IMR-90 (cell line): ENCODE measurements at regions not wholly inside any gene's neighbourhood (a gene's known extent, or its start where the extent isn't known, plus 50 kb on each side); places are given as distances from the start of the nearest gene placed in this dataset.
"Not testable (repeated sequence)": the region's sequence is repeated elsewhere in the genome, so short reads cannot be mapped to it uniquely, and the experiment has no call there.

ENCODE experiments used
- ATAC-seq: fragments of 200-7000 bp; cut with Tn5 transposase; 2 replicates; pipeline ENCODE4 v1.9.1; 2020; ENCODE audit warnings: low read depth, mild to moderate bottlenecking, moderate library complexity
- BruUV-seq: library from RNA; stranded (reverse); fragments of 400-500 nt; replicated peaks from 2 replicates; lab custom pipeline; 2021; lab: Mats Ljungman, UMichigan
- CTCF ChIA-PET: fragments of 300-600 bp; formaldehyde crosslinking; extraction: SDS; loops from one replicate; lab custom pipeline; 2021; ENCODE audit warnings: antibody characterized with exemption; lab: Yijun Ruan, JAX
- POLR2A ChIA-PET: fragments of 300-600 bp; sonication (Branson Sonifier 250); formaldehyde crosslinking; loops from one replicate; lab custom pipeline; 2022; ENCODE audit warnings: antibody characterized with exemption; ENCODE audit not compliant: unreplicated experiment; lab: Charles Lee
- DNase-seq: peaks from one replicate; pipeline ENCODE4 v3.0.0; 2013
- H2AFZ ChIP-seq: replicated peaks from 2 replicates; pipeline ENCODE3; 2013; ENCODE audit warnings: low read length, mild to moderate bottlenecking; ENCODE audit not compliant: poor library complexity
- H2AK5ac ChIP-seq: 2 replicates; pipeline ENCODE4 v1.6.1; 2013; ENCODE audit warnings: low read depth, low read length, inconsistent platforms
- H2AK9ac ChIP-seq: replicated peaks from 2 replicates; pipeline ENCODE3; 2013; ENCODE audit warnings: mild to moderate bottlenecking, low read depth, low read length, moderate library complexity; ENCODE audit not compliant: poor library complexity
- H2BK120ac ChIP-seq: 2 replicates; pipeline ENCODE4 v1.6.1; 2013; ENCODE audit warnings: low read depth, low read length, inconsistent platforms
- H2BK15ac ChIP-seq: 3 replicates; pipeline ENCODE4 v1.6.1; 2013; ENCODE audit warnings: low read depth, low read length, inconsistent platforms
- H2BK20ac ChIP-seq: 2 replicates; pipeline ENCODE4 v1.6.1; 2013; ENCODE audit warnings: low read depth, mild to moderate bottlenecking, inconsistent platforms, low read length, moderate library complexity
- H2BK5ac ChIP-seq: 2 replicates; pipeline ENCODE4 v1.6.1; 2013; ENCODE audit warnings: mild to moderate bottlenecking, low read depth, low read length, inconsistent platforms; ENCODE audit not compliant: poor library complexity, severe bottlenecking
- H3K14ac ChIP-seq: replicated peaks from 2 replicates; pipeline ENCODE4 v1.6.1; 2013; ENCODE audit warnings: low read depth, low read length, inconsistent platforms
- H3K18ac ChIP-seq: 2 replicates; pipeline ENCODE4 v1.6.1; 2013; ENCODE audit warnings: low read depth, low read length, control low read depth
- H3K23ac ChIP-seq: 2 replicates; pipeline ENCODE4 v1.6.1; 2013; ENCODE audit warnings: low read depth, low read length, inconsistent platforms
- H3K27ac ChIP-seq: 2 replicates; pipeline ENCODE4 v1.5.1; 2013; ENCODE audit warnings: mild to moderate bottlenecking, control low read depth, low read length; ENCODE audit not compliant: insufficient read depth
- H3K27me3 ChIP-seq: 2 replicates; pipeline ENCODE4 v1.6.1; 2013; ENCODE audit warnings: low read length; ENCODE audit not compliant: control insufficient read depth, insufficient read depth
- H3K36me3 ChIP-seq: 2 replicates; pipeline ENCODE4 v1.6.1; 2013; ENCODE audit warnings: low read length, mixed read lengths; ENCODE audit not compliant: control insufficient read depth, insufficient read depth
- H3K4ac ChIP-seq: 2 replicates; pipeline ENCODE4 v1.6.1; 2013; ENCODE audit warnings: low read depth, low read length, inconsistent platforms
- H3K4me1 ChIP-seq: 2 replicates; pipeline ENCODE4 v1.6.1; 2013; ENCODE audit warnings: low read length, mixed read lengths; ENCODE audit not compliant: control insufficient read depth, insufficient read depth
- H3K4me2 ChIP-seq: 2 replicates; pipeline ENCODE4 v1.6.1; 2013; ENCODE audit warnings: low read depth, mild to moderate bottlenecking, control low read depth, low read length, moderate library complexity
- H3K4me3 ChIP-seq: 2 replicates; pipeline ENCODE4 v1.5.1; 2013; ENCODE audit warnings: low read depth, mild to moderate bottlenecking, control low read depth, low read length, moderate library complexity; ENCODE audit not compliant: insufficient read depth
- H3K56ac ChIP-seq: 2 replicates; pipeline ENCODE4 v1.6.1; 2013; ENCODE audit warnings: low read length, inconsistent platforms; ENCODE audit not compliant: insufficient read depth; ENCODE audit errors: extremely low read depth
- H3K79me1 ChIP-seq, 2 experiments: 2 replicates each; pipeline ENCODE4 v1.6.1; 2013; ENCODE audit warnings: low read length in 2 of 2, inconsistent platforms in 1 of 2, low read depth in 1 of 2
- H3K9ac ChIP-seq: 2 replicates; pipeline ENCODE4 v1.6.1; 2013; ENCODE audit warnings: low read depth, low read length, control low read depth
- H3K9me1 ChIP-seq: 2 replicates; pipeline ENCODE4 v1.6.1; 2013; ENCODE audit warnings: low read length, inconsistent platforms; ENCODE audit not compliant: insufficient read depth
- H3K9me3 ChIP-seq: 2 replicates; pipeline ENCODE4 v1.6.1; 2013; ENCODE audit warnings: low read length; ENCODE audit not compliant: control insufficient read depth, insufficient read depth
- H4K20me1 ChIP-seq: 2 replicates; pipeline ENCODE4 v1.6.1; 2013; ENCODE audit warnings: low read length, inconsistent platforms; ENCODE audit not compliant: insufficient read depth
- H4K5ac ChIP-seq: 2 replicates; pipeline ENCODE4 v1.6.1; 2013; ENCODE audit warnings: mild to moderate bottlenecking, low read depth, low read length, control low read depth
- H4K8ac ChIP-seq, 2 experiments: 2 replicates each; pipeline ENCODE4 v1.6.1; 2013; ENCODE audit warnings: low read depth in 2 of 2, low read length in 2 of 2, control low read depth in 1 of 2, inconsistent platforms in 1 of 2
- H4K91ac ChIP-seq: 2 replicates; pipeline ENCODE4 v1.6.1; 2013; ENCODE audit warnings: low read depth, low read length, inconsistent platforms; ENCODE audit not compliant: insufficient read depth
- WGBS, 2 experiments: methylation state at CpG; one replicate each; pipeline versions ENCODE4 v1.1.5 to v1.1.7; 2013; ENCODE audit warnings: missing lambda C conversion rate in 2 of 2; ENCODE audit not compliant: insufficient read length in 1 of 2; ENCODE audit errors: extremely low coverage in 2 of 2; 5-methylcytosine and 5-hydroxymethylcytosine counted together
- dilution Hi-C: fragments of 300-500 bp; cut with HindIII; formaldehyde crosslinking; loops from one replicate; pipeline ENCODE4 v1.14.3; 2018; ENCODE audit warnings: low sequenced_read_pairs; ENCODE audit not compliant: unreplicated experiment
- in situ Hi-C: fragments of 300-500 bp; cut with MboI; formaldehyde crosslinking; loops from 3 replicates; pipeline ENCODE4 v1.14.3; 2019; ENCODE audit warnings: low sequenced_read_pairs, inconsistent platforms, mixed read lengths
- intact Hi-C: fragments of 100-400 bp; cut with micrococcal nuclease; formaldehyde crosslinking; loops from 2 replicates; pipeline ENCODE4 v1.10.0; 2022

GRCh38 chr6:66997579-66997978 is 1290.6 kb upstream of the EYS start:
- intact Hi-C loops, ATAC-seq, BruUV-seq: not testable (repeated sequence)

More at GRCh38 chr6:66997579-66997978, 1290.6 kb upstream of the EYS start:
- H2AFZ ChIP-seq, H2BK120ac ChIP-seq, H3K27me3 ChIP-seq, POLR2A ChIA-PET, H3K4me2 ChIP-seq, H4K8ac ChIP-seq, in situ Hi-C loops, DNase-seq, H3K4ac ChIP-seq, dilution Hi-C loops, H2BK20ac ChIP-seq, H2AK5ac ChIP-seq, H3K9ac ChIP-seq, H2AK9ac ChIP-seq, H3K4me3 ChIP-seq, H4K20me1 ChIP-seq, CTCF ChIA-PET, H3K9me3 ChIP-seq, H4K5ac ChIP-seq, H3K79me1 ChIP-seq, H3K23ac ChIP-seq, H2BK15ac ChIP-seq, H3K9me1 ChIP-seq, H3K18ac ChIP-seq, H4K91ac ChIP-seq, H3K56ac ChIP-seq, H3K27ac ChIP-seq, H2BK5ac ChIP-seq, H3K36me3 ChIP-seq, H3K14ac ChIP-seq, H3K4me1 ChIP-seq: not testable (repeated sequence)
- no CpG with 5 or more reads among the region's 1 CpG for WGBS, 2 experiments
